A549 (cell line): ENCODE measurements at regions not wholly inside any gene's neighbourhood (a gene's known extent, or its start where the extent isn't known, plus 50 kb on each side); places are given as distances from the start of the nearest gene placed in this dataset.

Source experiments
- ATAC-seq, 2 experiments: fragments of 200-7000 bp in 1 of 2; fragments of >200 bp in 1 of 2; cut with Nextera tagmentation in 1 of 2; cut with Tn5 transposase in 1 of 2; 3 replicates each; pipeline versions ENCODE4 v1.8.0 to v1.9.1; 2018 to 2020; ENCODE audit warnings: mild to moderate bottlenecking in 1 of 2, moderate library complexity in 1 of 2
- CTCF ChIA-PET: fragments of 300-600 bp; sonication (Branson Sonifier 250); formaldehyde crosslinking; extraction: SDS; loops from one replicate; lab custom pipeline; 2021; ENCODE audit warnings: antibody characterized with exemption, inconsistent platforms; lab: Yijun Ruan, JAX
- POLR2A ChIA-PET: fragments of 350-600 bp; formaldehyde crosslinking; extraction: SDS; loops from one replicate; lab custom pipeline; 2021; ENCODE audit warnings: antibody characterized with exemption, inconsistent platforms; lab: Yijun Ruan, JAX
- DNase-seq, 2 experiments: peaks; one replicate each; pipeline versions ENCODE4 v3.0.0 to v3.0.0-alpha.2; 2011 to 2016; ENCODE audit warnings: low read depth in 1 of 2, low spot score in 1 of 2
- FAIRE-seq: peaks from 2 replicates; lab custom pipeline; 2011; peaks lifted over from hg19 to GRCh38; lab: Jason Lieb, UNC
- H3K27ac ChIP-seq, 2 experiments: fragments of >200 bp; sonication (Bioruptor Twin); formaldehyde crosslinking; 3 replicates each; pipeline ENCODE4 v1.5.1; 2016 to 2017
- H3K4me1 ChIP-seq: fragments of >200 bp; sonication (Bioruptor Twin); formaldehyde crosslinking; 3 replicates; pipeline ENCODE4 v1.6.1; 2016
- H3K4me2 ChIP-seq: fragments of >200 bp; sonication (Bioruptor Twin); formaldehyde crosslinking; 3 replicates; pipeline ENCODE4 v1.6.1; 2016
- H3K4me3 ChIP-seq: fragments of >200 bp; sonication (Bioruptor Twin); formaldehyde crosslinking; 3 replicates; pipeline ENCODE4 v1.5.1; 2016
- H3K9me3 ChIP-seq: fragments of >200 bp; sonication (Bioruptor Twin); formaldehyde crosslinking; 3 replicates; pipeline ENCODE4 v1.6.1; 2016
- CHD2 ChIP-seq: fragments of 150-350 bp; IDR thresholded peaks from 2 replicates; pipeline ENCODE4 v1.6.1; 2014; ENCODE audit warnings: low read length; ENCODE audit not compliant: partially characterized antibody
- ELK1 ChIP-seq: fragments of 150-350 bp; IDR thresholded peaks from 2 replicates; pipeline ENCODE4 v1.6.1; 2014; ENCODE audit warnings: low read depth, mild to moderate bottlenecking, low read length
- ESRRA ChIP-seq: fragments of 150-350 bp; IDR thresholded peaks from 2 replicates; pipeline ENCODE4 v1.6.1; 2014; ENCODE audit warnings: mild to moderate bottlenecking, low read length, borderline replicate concordance
- FOSL2 ChIP-seq, 2 experiments: fragments of 450-650 bp in 1 of 2; fragments of >200 bp in 1 of 2; sonication (Bioruptor Twin) in 1 of 2; formaldehyde crosslinking; IDR thresholded peaks; 2 replicates each; pipeline versions ENCODE4 v1.5.0 to v1.6.1; 2016 to 2020; ENCODE audit warnings: mild to moderate bottlenecking in 1 of 2, moderate library complexity in 1 of 2
- GATA3 ChIP-seq: IDR thresholded peaks from 2 replicates; pipeline ENCODE4 v1.6.1; 2012; ENCODE audit warnings: borderline replicate concordance
- HDAC2 ChIP-seq: fragments of 200-600 bp; sonication (generic); IDR thresholded peaks from 2 replicates; pipeline ENCODE4 v1.6.1; 2016
- HEYL ChIP-seq: fragments of 250-450 bp; sonication (Bioruptor Pico); IDR thresholded peaks from 2 replicates; pipeline ENCODE4 v1.8.0; 2021; ENCODE audit warnings: mild to moderate bottlenecking, moderate library complexity
- HMGXB4 ChIP-seq: fragments of 250-450 bp; sonication (Bioruptor Pico); IDR thresholded peaks from 2 replicates; pipeline ENCODE4 v1.5.0; 2021; ENCODE audit warnings: mild to moderate bottlenecking, moderate library complexity, borderline replicate concordance
- HOXA7 ChIP-seq: fragments of 250-450 bp; sonication (Bioruptor Pico); IDR thresholded peaks from 2 replicates; pipeline ENCODE4 v1.5.0; 2020; ENCODE audit warnings: mild to moderate bottlenecking, moderate library complexity
- JUN ChIP-seq, 2 experiments: fragments of >200 bp; sonication (Bioruptor Twin); formaldehyde crosslinking; IDR thresholded peaks; 2 replicates in 1 of 2; 3 replicates in 1 of 2; pipeline ENCODE4 v1.6.1; 2016 to 2017
- KDM1A ChIP-seq: fragments of 200-600 bp; sonication (generic); IDR thresholded peaks from 2 replicates; pipeline ENCODE4 v1.6.1; 2016; ENCODE audit warnings: low read depth, mild to moderate bottlenecking
- KDM5A ChIP-seq: fragments of 200-600 bp; sonication (generic); IDR thresholded peaks from 2 replicates; pipeline ENCODE4 v1.6.1; 2016; ENCODE audit warnings: antibody characterized with exemption, mild to moderate bottlenecking
- NPAS2 ChIP-seq: fragments of 250-450 bp; sonication (Bioruptor Pico); IDR thresholded peaks from 2 replicates; pipeline ENCODE4 v1.8.0; 2022; ENCODE audit warnings: mild to moderate bottlenecking, moderate library complexity, borderline replicate concordance
- PHF8 ChIP-seq: fragments of 200-600 bp; sonication (generic); IDR thresholded peaks from 2 replicates; pipeline ENCODE4 v1.6.1; 2016; ENCODE audit warnings: low read depth, mild to moderate bottlenecking, antibody characterized with exemption, moderate library complexity, borderline replicate concordance
- POLR2A ChIP-seq: IDR thresholded peaks from 2 replicates; pipeline ENCODE4 v1.6.1; 2012; ENCODE audit warnings: mild to moderate bottlenecking, low read length
- POLR2AphosphoS2 ChIP-seq: conservative IDR thresholded peaks from 2 replicates; pipeline ENCODE4 v1.6.1; 2012; ENCODE audit warnings: low read length, improper control_type of control experiment, inconsistent platforms
- RAD21 ChIP-seq, 2 experiments: fragments of >200 bp in 1 of 2; sonication (Bioruptor Twin) in 1 of 2; formaldehyde crosslinking in 1 of 2; IDR thresholded peaks in 1 of 2; conservative IDR thresholded peaks in 1 of 2; 2 replicates in 1 of 2; 3 replicates in 1 of 2; pipeline ENCODE4 v1.6.1; 2012 to 2018; ENCODE audit warnings: inconsistent platforms in 1 of 2
- RCOR1 ChIP-seq: fragments of 150-350 bp; IDR thresholded peaks from 2 replicates; pipeline ENCODE4 v1.6.1; 2014; ENCODE audit warnings: antibody characterized with exemption, low read length, low read depth
- TP53 ChIP-seq: fragments of 250-450 bp; sonication (Bioruptor Pico); IDR thresholded peaks from 2 replicates; pipeline ENCODE4 v1.5.0; 2021; ENCODE audit warnings: mild to moderate bottlenecking, moderate library complexity
- ZC3H11A ChIP-seq: fragments of 450-650 bp; IDR thresholded peaks from 2 replicates; pipeline ENCODE4 v1.6.1; 2014; ENCODE audit warnings: antibody characterized with exemption, mild to moderate bottlenecking
- ZNF302 ChIP-seq: fragments of 250-450 bp; sonication (Bioruptor Pico); IDR thresholded peaks from 2 replicates; pipeline ENCODE4 v1.9.0; 2021; ENCODE audit warnings: inconsistent platforms, mild to moderate bottlenecking, moderate library complexity
- ZSCAN20 ChIP-seq: fragments of 250-450 bp; sonication (Bioruptor Pico); IDR thresholded peaks from 2 replicates; pipeline ENCODE4 v1.8.0; 2022; ENCODE audit warnings: mild to moderate bottlenecking, moderate library complexity
- WGBS: methylation state at CpG from one replicate; pipeline ENCODE4 v1.1.6; 2017; ENCODE audit errors: missing lambda C conversion rate; 5-methylcytosine and 5-hydroxymethylcytosine counted together
- TF ChIP-seq, protein P1 (sequence below): IDR thresholded peaks from 2 replicates; pipeline ENCODE4 v1.6.1; 2012
- TF ChIP-seq, protein P2 (sequence below): fragments of >200 bp; sonication (Bioruptor Twin); formaldehyde crosslinking; IDR thresholded peaks from 3 replicates; pipeline ENCODE4 v1.5.1; 2016
- TF ChIP-seq, protein P3 (sequence below): IDR thresholded peaks from 2 replicates; pipeline ENCODE4 v1.6.1; 2012; ENCODE audit warnings: low read depth, borderline replicate concordance
- TF ChIP-seq, protein P4 (sequence below): fragments of 450-650 bp; IDR thresholded peaks from 2 replicates; pipeline ENCODE4 v1.6.1; 2014; ENCODE audit warnings: antibody characterized with exemption
- TF ChIP-seq, protein P5 (sequence below): fragments of 250-450 bp; sonication (Bioruptor Pico); IDR thresholded peaks from 2 replicates; pipeline ENCODE4 v1.5.0; 2020; ENCODE audit warnings: low read depth, mild to moderate bottlenecking, moderate library complexity

GRCh38 chr11:103662880-103663279, 373.6 kb upstream of the DDI1 start:
- CTCF ChIA-PET, result no interaction called here
- Histone ChIP-seq H3K4me1 (no peaks in the 10 kb centered on the region), H3K9me3 (no peaks in the 10 kb centered on the region), H3K27ac (no peak overlapping the region), H3K4me2 (no peak overlapping the region), H3K4me3 (no peak overlapping the region)
- DNase-seq (no peak), FAIRE-seq (no peak), ATAC-seq (no peak)
- no peak for TF ChIP-seq TP53
- TF ChIP-seq NPAS2 (CRISPR knock-in tag), result no peak
- no peak for TF ChIP-seq GATA3
- TF ChIP-seq RAD21 (conservative IDR thresholded peaks at IDR 0.05 in 1 of 2, IDR thresholded peaks at IDR 0.05 in 1 of 2), result no peak
- TF ChIP-seq HOXA7 (CRISPR knock-in tag), result no peak
- TF ChIP-seq HDAC2, result no peak
- TF ChIP-seq ZNF302 (CRISPR knock-in tag), result no peak
- TF ChIP-seq POLR2A, result no peak
- TF ChIP-seq ESRRA, result no peak
- TF ChIP-seq, protein P1, sequence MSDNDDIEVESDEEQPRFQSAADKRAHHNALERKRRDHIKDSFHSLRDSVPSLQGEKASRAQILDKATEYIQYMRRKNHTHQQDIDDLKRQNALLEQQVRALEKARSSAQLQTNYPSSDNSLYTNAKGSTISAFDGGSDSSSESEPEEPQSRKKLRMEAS, result no peak
- no peak for TF ChIP-seq RCOR1
- TF ChIP-seq JUN (IDR thresholded peaks at IDR 0.05), result no peak
- TF ChIP-seq, protein P2, sequence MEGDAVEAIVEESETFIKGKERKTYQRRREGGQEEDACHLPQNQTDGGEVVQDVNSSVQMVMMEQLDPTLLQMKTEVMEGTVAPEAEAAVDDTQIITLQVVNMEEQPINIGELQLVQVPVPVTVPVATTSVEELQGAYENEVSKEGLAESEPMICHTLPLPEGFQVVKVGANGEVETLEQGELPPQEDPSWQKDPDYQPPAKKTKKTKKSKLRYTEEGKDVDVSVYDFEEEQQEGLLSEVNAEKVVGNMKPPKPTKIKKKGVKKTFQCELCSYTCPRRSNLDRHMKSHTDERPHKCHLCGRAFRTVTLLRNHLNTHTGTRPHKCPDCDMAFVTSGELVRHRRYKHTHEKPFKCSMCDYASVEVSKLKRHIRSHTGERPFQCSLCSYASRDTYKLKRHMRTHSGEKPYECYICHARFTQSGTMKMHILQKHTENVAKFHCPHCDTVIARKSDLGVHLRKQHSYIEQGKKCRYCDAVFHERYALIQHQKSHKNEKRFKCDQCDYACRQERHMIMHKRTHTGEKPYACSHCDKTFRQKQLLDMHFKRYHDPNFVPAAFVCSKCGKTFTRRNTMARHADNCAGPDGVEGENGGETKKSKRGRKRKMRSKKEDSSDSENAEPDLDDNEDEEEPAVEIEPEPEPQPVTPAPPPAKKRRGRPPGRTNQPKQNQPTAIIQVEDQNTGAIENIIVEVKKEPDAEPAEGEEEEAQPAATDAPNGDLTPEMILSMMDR, result no peak
- TF ChIP-seq ZC3H11A, result no peak
- no peak for TF ChIP-seq FOSL2 (IDR thresholded peaks at IDR 0.05)
- no peak for TF ChIP-seq FOSL2 (CRISPR knock-in tag; IDR thresholded peaks at IDR 0.05)
- TF ChIP-seq HMGXB4, result no peak
- TF ChIP-seq, protein P3, sequence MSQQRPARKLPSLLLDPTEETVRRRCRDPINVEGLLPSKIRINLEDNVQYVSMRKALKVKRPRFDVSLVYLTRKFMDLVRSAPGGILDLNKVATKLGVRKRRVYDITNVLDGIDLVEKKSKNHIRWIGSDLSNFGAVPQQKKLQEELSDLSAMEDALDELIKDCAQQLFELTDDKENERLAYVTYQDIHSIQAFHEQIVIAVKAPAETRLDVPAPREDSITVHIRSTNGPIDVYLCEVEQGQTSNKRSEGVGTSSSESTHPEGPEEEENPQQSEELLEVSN, result no peak
- TF ChIP-seq, protein P4, sequence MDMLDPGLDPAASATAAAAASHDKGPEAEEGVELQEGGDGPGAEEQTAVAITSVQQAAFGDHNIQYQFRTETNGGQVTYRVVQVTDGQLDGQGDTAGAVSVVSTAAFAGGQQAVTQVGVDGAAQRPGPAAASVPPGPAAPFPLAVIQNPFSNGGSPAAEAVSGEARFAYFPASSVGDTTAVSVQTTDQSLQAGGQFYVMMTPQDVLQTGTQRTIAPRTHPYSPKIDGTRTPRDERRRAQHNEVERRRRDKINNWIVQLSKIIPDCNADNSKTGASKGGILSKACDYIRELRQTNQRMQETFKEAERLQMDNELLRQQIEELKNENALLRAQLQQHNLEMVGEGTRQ, result no peak
- TF ChIP-seq PHF8, result no peak
- no peak for TF ChIP-seq ELK1
- POLR2A ChIA-PET, result no interaction called here
- WGBS, result 7% methylated on average over 2 of the region's 2 CpGs

DNA sequence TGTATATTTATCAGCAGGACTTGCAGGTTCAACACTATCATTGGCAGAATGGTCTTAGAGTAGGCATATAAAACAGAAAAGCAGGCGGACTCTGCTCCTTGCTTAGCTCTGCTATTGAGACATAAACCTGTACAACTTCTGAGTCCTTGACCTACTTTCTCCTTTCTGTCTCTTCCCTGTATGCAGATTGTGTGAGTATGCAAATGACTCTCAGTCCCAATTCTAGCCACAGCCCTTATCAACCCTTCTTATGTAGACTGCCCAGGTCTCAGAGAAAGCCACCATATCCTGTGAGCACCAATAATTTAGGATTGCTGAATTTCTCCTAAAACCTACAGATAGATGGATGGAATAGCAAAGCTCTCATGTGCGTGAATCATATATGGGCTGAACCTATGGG, 367.6 kb upstream of the DDI1 start:
- ATAC-seq (no peak), DNase-seq (no peak), FAIRE-seq (no peak)
- WGBS, result 47% methylated on average over 2 of the region's 2 CpGs
- H3K4me1 ChIP-seq, result 0 out of 3 replicates have a peak, but pooled peaks cover under 1% of the 10 kb centered on the region
- CTCF ChIA-PET, result no interaction called here
- H3K4me3 ChIP-seq, result no peak overlapping the region
- TF ChIP-seq ZSCAN20, result no peak
- TF ChIP-seq KDM1A, result no peak
- no peak for TF ChIP-seq ESRRA
- no peak for TF ChIP-seq HEYL (CRISPR knock-in tag)
- TF ChIP-seq, protein P5, sequence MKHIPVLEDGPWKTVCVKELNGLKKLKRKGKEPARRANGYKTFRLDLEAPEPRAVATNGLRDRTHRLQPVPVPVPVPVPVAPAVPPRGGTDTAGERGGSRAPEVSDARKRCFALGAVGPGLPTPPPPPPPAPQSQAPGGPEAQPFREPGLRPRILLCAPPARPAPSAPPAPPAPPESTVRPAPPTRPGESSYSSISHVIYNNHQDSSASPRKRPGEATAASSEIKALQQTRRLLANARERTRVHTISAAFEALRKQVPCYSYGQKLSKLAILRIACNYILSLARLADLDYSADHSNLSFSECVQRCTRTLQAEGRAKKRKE (CRISPR knock-in tag), result no peak
- TF ChIP-seq CHD2, result no peak
- no peak for TF ChIP-seq KDM5A
- TF ChIP-seq POLR2AphosphoS2, result no peak
- TF ChIP-seq, all 56 proteins: peak for 0
- Histone ChIP-seq H3K9me3 (no peaks in the 10 kb centered on the region), H3K4me2 (no peak overlapping the region), H3K27ac (no peak overlapping the region)
- POLR2A ChIA-PET, result no interaction called here
